GM21825 (cell line): ENCODE measurements at regions not wholly inside any gene's neighbourhood (a gene's known extent, or its start where the extent isn't known, plus 50 kb on each side); places are given as distances from the start of the nearest gene placed in this dataset.
"Not testable (repeated sequence)": the region's sequence is repeated elsewhere in the genome, so short reads cannot be mapped to it uniquely, and the experiment has no call there.

ENCODE experiments used
- ATAC-seq: cut with Tn5 transposase; IDR thresholded peaks from one replicate; pipeline ENCODE4 v1.9.1; 2021; ENCODE audit warnings: mild to moderate bottlenecking, moderate library complexity; ENCODE audit not compliant: unreplicated experiment

DNA sequence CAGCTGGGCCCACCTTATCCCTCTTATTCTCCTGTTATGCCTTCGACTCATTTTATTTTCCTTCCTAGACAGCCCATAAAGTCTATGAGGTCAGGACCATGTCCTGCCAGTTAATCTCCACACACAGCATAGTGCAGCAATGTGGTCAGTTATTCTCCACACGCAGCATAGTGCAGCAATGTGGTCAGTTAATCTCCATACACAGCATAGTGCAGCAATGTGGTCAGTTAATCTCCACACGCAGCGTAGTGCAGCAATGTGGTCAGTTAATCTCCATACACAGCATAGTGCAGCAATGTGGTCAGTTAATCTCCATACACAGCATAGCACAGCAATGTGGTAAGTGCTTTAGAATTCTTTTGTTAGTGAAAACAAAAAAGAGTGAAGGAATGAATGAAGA lies 77.8 kb downstream of the TEX36 start:
- ATAC-seq: no peak

DNA sequence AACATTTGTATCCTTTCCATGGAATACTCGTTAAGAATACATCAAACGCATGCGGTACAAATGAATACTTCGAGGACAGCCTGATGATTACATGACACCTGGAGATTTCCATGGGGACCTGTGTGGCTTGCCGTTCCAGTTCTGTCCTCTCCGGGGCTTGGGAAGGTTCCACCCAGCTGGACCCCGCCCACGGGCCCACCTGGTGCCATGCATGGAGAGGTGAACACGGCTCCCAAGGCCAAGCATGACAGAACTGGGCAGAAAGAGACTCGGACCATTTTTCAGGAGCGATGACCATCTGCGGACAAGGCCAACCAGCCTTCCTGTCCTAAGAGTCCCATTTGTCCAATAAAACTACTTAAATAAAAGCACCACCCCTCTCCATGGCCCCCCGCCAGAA lies 80.1 kb downstream of the TEX36 start:
- ATAC-seq: no peak

DNA sequence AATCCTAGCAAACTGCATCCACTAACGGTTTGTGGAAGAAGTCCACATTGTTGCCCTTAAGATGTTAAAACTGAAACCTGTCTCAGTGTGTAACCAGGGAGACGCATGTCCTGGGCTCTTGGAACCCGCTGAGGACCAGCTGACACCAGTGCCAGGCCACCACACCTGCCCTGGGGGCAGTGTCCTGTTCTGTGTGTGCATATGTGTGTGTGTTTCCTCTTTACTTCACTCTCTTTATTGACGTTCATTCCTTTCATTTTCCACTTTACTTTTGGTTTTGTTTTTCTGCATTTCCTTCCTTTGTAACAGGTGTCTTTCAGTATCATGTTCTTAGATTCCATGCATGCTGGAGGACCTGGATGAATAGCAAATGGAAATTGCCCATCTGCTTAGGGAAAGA lies 83.8 kb downstream of the TEX36 start:
- ATAC-seq: no peak

DNA sequence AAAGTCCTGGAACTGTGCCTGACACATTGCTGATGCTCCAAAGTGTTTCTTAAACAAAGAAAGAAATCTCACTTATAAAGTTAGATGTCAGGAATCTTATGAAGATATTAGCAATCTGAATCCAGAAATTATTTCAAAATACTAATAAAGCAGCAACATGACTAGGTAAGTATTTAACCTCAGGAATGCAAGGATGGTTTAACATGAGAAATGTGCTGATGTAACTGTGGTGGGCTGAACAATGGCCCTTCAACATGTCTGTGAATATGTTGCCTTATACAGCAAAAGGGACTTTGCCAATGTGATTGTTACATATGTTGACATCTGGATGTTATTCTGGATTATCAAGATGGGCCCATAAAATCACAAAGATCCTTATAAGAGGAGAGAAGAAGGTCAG lies 87.1 kb downstream of the TEX36 start:
- ATAC-seq: no peak

DNA sequence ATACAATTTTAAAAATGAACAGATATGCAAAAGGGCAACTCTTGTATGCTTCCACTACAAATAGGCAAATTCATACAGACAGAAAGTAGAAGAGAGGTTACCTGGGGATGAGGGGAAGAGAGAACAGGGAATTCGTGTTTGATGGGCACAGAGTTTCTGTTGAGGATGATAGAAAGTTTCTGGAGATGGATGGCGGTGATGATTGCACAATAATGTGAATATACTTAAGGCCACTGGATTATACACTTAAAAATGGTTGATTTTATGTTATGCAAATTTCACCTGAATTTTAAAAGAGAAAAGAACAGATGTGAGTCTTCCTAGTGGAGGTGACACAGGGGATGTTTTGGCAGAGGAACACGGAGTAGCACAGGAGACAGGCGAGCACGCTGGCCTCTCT lies 89.3 kb downstream of the TEX36 start:
- no peak for ATAC-seq

- ATAC-seq: no peak
Observed at GRCh38 chr10:125592897-125593296, 90.1 kb downstream of the TEX36 start.

- ATAC-seq: no peak
Observed at GRCh38 chr10:125591886-125592285, 91.1 kb downstream of the TEX36 start.

- not testable (repeated sequence) for ATAC-seq
Observed at GRCh38 chr10:125588738-125589137, 94.2 kb downstream of the TEX36 start.

GRCh38 chr10:125584954-125585353 lies 98.0 kb downstream of the TEX36 start:
- no peak for ATAC-seq

- no peak for ATAC-seq
Observed at GRCh38 chr10:125578658-125579315, 104.2 kb downstream of the TEX36 start.

DNA sequence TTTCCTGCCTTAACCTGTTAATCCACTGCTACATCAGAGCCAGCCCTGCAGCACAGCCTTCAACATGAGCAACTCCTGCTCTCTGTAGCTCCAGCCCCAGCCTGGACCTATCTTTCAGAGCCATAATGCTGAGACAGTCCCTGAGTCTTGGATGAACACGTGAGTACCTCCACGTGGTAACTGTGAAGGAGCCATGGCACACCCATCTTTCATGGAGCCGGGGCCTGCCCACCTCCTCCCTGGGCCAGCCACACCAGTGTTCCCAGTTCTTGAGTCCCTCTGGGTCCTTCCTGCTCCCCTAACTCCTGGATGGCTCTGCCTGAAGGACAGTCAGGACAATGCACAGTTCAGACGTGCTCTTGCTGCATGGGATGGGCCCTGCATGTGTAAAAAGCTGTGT lies 107.1 kb downstream of the TEX36 start:
- no peak for ATAC-seq

GRCh38 chr10:125568156-125568555 lies 114.8 kb downstream of the TEX36 start:
- ATAC-seq: no peak

- ATAC-seq: no peak
Observed at GRCh38 chr10:125567529-125567928, 115.4 kb downstream of the TEX36 start.

DNA sequence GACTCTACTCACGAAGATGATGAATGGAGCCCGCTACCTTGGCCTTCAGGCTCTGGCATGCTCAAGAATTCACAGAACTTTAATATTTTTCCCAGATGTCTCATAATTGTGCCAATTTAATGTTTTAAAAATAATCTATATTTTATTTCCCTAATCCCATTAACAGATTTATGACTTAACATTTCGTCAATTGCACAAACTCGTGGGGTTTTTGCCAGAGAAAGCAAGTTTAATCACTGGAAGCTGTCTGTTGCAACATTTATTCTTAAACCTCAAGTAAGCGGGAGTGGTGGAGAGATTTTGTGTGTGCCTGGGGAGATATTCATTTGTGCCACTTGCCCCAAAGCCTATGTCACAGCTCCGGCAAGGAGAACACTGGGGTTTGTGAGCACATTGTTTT lies 117.9 kb downstream of the TEX36 start:
- ATAC-seq: no peak

DNA sequence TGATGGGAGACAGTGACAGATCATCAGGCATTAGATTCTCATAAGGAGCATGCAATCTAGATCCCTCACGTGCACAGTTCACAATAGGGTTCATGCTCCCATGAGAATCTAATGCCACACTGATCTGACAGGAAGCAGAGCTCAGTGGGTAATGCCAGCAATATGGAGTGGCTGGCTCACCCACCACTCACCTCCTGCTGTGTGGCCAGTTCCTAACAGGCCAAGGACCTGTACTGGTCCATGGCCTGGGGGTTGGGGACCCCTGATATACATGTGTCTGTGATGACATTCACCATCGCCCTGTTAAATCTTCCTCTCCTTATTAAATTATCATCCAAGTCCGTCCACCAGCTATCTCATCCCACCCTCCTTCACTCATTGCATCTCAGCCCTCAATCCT lies 118.4 kb downstream of the TEX36 start:
- no peak for ATAC-seq

GRCh38 chr10:125562737-125563136 lies 120.2 kb downstream of the TEX36 start:
- no peak for ATAC-seq

GRCh38 chr10:125560947-125561346 lies 122.0 kb downstream of the TEX36 start:
- no peak for ATAC-seq

GRCh38 chr10:125559210-125559609 lies 123.8 kb downstream of the TEX36 start:
- ATAC-seq: peak; percentile 92

DNA sequence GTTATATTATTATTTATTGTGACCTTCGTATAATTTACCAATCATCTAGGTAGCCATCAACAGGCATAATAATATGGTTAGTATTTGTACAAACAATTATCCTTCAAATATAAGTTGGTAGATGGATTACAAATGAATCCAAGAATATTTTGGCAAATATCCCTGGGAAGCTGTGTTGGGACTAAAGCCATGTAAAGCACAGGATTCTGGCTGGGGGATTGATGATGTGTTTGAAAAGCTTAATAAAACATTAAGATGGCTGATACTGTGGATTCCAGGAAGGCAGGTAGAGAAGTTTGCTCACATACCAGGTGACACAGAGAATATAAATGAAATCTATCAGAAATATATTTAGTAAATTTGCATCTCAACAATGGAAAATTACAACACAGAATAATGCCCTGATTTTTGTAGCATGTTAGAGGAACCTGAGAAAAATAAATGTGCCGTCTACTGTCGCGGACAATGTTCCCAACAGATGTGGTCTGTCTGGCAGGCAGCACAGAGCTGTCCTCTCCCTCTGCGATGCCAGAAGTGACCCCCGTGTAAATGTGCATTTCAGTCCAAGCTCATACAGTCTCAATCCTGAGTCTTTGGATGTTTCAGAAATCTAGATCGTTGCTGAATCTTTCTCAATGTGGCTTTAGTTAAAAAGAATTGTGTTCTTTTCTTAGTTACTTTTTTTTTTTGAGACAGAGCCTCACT lies 125.0 kb downstream of the TEX36 start:
- no peak for ATAC-seq

- ATAC-seq: no peak
Observed at GRCh38 chr10:125557311-125557710, 125.7 kb downstream of the TEX36 start.

DNA sequence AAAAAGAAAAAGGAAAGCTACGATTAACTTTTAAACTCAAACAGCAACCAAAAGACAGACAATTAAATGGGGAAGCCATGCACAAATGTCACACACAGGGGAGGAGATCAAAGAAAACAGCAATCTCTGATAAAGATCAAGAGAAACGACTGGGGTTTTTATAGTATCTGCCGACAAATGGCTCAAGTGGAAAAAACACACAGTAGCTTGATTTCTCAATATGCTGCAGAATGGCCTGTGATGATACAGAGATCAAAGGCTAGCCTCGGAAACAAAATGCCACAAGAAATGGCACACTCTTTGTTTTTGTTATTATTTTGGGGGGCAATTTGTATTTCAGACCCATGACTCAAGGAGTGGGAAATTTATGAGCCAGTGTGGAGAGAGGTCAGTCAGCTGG lies 126.1 kb downstream of the TEX36 start:
- no peak for ATAC-seq

DNA sequence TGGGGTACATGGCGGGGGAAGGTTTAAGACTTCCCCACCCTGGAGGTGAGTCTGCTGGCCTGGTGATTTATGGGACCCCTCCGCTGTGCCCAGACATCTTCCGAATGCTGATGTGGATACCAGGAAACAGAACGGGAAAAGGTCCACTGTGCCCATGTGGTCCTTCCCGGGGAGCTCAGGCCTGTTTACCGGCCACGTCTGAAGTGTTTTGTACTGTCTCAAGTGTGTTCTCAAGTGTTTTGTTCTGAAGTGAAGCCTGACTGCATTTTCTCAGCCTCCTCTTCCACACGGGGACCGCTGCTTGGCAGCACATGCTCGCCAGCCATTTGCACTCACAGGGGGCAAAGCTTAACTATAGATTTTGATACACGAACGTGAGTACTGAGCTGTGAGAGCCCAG lies 127.2 kb downstream of the TEX36 start:
- no peak for ATAC-seq

- ATAC-seq: no peak
Observed at GRCh38 chr10:125555267-125555666, 127.7 kb downstream of the TEX36 start.
